ENCODE measurements at regions not wholly inside any gene's neighbourhood (a gene's known extent, or its start where the extent isn't known, plus 50 kb on each side); places are given as distances from the start of the nearest gene placed in this dataset.

DNA sequence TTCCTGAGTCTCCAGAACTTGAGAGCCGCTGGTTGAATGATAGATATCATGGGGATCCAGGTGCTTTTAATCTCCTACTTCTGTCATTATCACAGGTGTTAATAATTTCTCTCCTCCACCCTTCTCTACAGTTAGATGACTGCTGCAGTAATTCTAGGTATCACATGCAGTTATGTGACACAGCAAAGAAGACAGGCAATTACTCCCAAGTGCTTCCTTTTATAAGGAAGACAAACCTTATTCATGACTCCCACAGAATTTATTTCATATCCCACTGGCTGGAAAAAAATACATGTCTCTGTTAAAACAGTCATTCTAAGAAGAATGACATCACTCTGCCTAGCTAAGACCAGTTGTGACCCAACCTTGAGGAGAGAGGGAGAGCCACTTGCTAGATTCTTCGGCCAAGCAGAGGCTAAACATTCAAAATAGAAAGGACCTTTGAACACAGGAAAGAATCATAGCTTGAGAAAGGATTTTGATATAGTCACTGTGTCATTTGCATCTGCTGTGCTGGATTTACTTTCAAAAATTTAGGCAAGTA is 500.6 kb downstream of the SI start:
- no peak for ATAC-seq
- Histone ChIP-seq H3K9ac (ENCODE audit: insufficient read depth in 1 of 2, low read depth in 2 of 2, low read length in 2 of 2) (no peak overlapping the region), H3K36me3 (ENCODE audit: control insufficient read depth, insufficient read depth, low read length) (no peaks in the 10 kb centered on the region), H3K27ac (ENCODE audit: extremely low read depth, low read depth, low read length) (no peak overlapping the region), H3K4me3 (no peak overlapping the region), H3K4me1 (replicated peaks in 1 of 2; ENCODE audit: control insufficient read depth in 2 of 2, insufficient read depth in 2 of 2, low read length in 2 of 2) (no peaks in the 10 kb centered on the region), H3K9me1 (ENCODE audit: control insufficient read depth, insufficient read depth, low read length) (no peaks in the 10 kb centered on the region), H3K79me2 (ENCODE audit: control insufficient read depth, insufficient read depth, low read length) (no peaks in the 10 kb centered on the region), H3K27me3 (ENCODE audit: control insufficient read depth in 2 of 2, insufficient read depth in 2 of 2, low read length in 2 of 2) (no peaks in the 10 kb centered on the region), H3K4me2 (ENCODE audit: insufficient read depth, low read length) (no peak overlapping the region), H3K9me3 (replicated peaks; ENCODE audit: control insufficient read depth, insufficient read depth, low read depth, low read length) (no peaks in the 10 kb centered on the region), H4K20me1 (replicated peaks; ENCODE audit: control insufficient read depth, insufficient read depth, low read length) (no peaks in the 10 kb centered on the region), H2AFZ (ENCODE audit: low read depth, low read length) (no peak overlapping the region)
- BruUV-seq (replicated peaks), result no TSS peak
- no peak for DNase-seq (ENCODE audit: extremely low read depth in 1 of 4, low spot score in 3 of 4)
- in situ Hi-C loops (cut with MboI) (no loop called here), intact Hi-C loops (cut with micrococcal nuclease) (no loop called here)
- 0% methylated on average over 2 of the region's 2 CpGs for WGBS (ENCODE audit: insufficient coverage, low coverage, missing lambda C conversion rate)
- CTCF ChIA-PET (ENCODE audit: low intra/inter-chr PET ratio), result no interaction called here
- FAIRE-seq, result no peak
- POLR2A ChIA-PET, result no interaction called here
- TF ChIP-seq, protein P1, sequence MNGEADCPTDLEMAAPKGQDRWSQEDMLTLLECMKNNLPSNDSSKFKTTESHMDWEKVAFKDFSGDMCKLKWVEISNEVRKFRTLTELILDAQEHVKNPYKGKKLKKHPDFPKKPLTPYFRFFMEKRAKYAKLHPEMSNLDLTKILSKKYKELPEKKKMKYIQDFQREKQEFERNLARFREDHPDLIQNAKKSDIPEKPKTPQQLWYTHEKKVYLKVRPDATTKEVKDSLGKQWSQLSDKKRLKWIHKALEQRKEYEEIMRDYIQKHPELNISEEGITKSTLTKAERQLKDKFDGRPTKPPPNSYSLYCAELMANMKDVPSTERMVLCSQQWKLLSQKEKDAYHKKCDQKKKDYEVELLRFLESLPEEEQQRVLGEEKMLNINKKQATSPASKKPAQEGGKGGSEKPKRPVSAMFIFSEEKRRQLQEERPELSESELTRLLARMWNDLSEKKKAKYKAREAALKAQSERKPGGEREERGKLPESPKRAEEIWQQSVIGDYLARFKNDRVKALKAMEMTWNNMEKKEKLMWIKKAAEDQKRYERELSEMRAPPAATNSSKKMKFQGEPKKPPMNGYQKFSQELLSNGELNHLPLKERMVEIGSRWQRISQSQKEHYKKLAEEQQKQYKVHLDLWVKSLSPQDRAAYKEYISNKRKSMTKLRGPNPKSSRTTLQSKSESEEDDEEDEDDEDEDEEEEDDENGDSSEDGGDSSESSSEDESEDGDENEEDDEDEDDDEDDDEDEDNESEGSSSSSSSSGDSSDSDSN (IDR thresholded peaks at IDR 0.05; ENCODE audit: borderline replicate concordance in 1 of 2, low read depth in 2 of 2, low read length in 2 of 2), result no peak
- TF ChIP-seq CREB1 (IDR thresholded peaks at IDR 0.05) (no peak), CREB1 (CRISPR knock-in tag; IDR thresholded peaks at IDR 0.05) (no peak), TCF3 (CRISPR knock-in tag; IDR thresholded peaks at IDR 0.05) (no peak), PHB2 (IDR thresholded peaks at IDR 0.05; ENCODE audit: low read depth) (no peak), ZBTB17 (CRISPR knock-in tag; IDR thresholded peaks at IDR 0.05) (no peak), ADNP (tag; IDR thresholded peaks at IDR 0.05) (no peak), RFX7 (CRISPR knock-in tag; IDR thresholded peaks at IDR 0.05) (no peak), ZNF551 (CRISPR knock-in tag; IDR thresholded peaks at IDR 0.05) (no peak), ZNF445 (CRISPR knock-in tag; IDR thresholded peaks at IDR 0.05; ENCODE audit: low read depth) (no peak)
- TF ChIP-seq, protein P2, sequence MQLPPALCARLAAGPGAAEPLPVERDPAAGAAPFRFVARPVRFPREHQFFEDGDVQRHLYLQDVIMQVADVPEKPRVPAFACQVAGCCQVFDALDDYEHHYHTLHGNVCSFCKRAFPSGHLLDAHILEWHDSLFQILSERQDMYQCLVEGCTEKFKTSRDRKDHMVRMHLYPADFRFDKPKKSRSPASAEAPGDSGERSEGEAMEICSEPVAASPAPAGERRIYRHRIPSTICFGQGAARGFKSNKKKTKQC (CRISPR knock-in tag; IDR thresholded peaks at IDR 0.05), result no peak
- TF ChIP-seq, protein P3, sequence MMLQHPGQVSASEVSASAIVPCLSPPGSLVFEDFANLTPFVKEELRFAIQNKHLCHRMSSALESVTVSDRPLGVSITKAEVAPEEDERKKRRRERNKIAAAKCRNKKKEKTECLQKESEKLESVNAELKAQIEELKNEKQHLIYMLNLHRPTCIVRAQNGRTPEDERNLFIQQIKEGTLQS (IDR thresholded peaks at IDR 0.05), result no peak
- TF ChIP-seq, protein P3 (CRISPR knock-in tag; conservative IDR thresholded peaks at IDR 0.05), result no peak
- TF ChIP-seq, protein P4, sequence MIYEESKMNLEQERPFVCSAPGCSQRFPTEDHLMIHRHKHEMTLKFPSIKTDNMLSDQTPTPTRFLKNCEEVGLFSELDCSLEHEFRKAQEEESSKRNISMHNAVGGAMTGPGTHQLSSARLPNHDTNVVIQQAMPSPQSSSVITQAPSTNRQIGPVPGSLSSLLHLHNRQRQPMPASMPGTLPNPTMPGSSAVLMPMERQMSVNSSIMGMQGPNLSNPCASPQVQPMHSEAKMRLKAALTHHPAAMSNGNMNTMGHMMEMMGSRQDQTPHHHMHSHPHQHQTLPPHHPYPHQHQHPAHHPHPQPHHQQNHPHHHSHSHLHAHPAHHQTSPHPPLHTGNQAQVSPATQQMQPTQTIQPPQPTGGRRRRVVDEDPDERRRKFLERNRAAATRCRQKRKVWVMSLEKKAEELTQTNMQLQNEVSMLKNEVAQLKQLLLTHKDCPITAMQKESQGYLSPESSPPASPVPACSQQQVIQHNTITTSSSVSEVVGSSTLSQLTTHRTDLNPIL (CRISPR knock-in tag; IDR thresholded peaks at IDR 0.05), result no peak
